HepG2 (cell line): ENCODE measurements at regions not wholly inside any gene's neighbourhood (a gene's known extent, or its start where the extent isn't known, plus 50 kb on each side); places are given as distances from the start of the nearest gene placed in this dataset.

ENCODE experiments used
- HDAC6 ChIP-seq: fragments of 200-600 bp; sonication (generic); IDR thresholded peaks from 2 replicates; pipeline ENCODE4 v1.7.0; 2017; ENCODE audit warnings: mild to moderate bottlenecking, antibody characterized with exemption, low read length, low read depth
- RELA ChIP-seq: sonication (generic); formaldehyde crosslinking; IDR thresholded peaks from 2 replicates; pipeline ENCODE4 v1.4.0; 2020; ENCODE audit warnings: missing genetic modification reagents
- XBP1 ChIP-seq: sonication (generic); formaldehyde crosslinking; IDR thresholded peaks from 2 replicates; pipeline ENCODE4 v1.5.0; 2020; ENCODE audit warnings: missing genetic modification reagents
- ZNF570 ChIP-seq: sonication (generic); formaldehyde crosslinking; IDR thresholded peaks from 2 replicates; pipeline ENCODE4 v1.4.0; 2020; ENCODE audit warnings: mild to moderate bottlenecking, missing genetic modification reagents, borderline replicate concordance
- ZNF850 ChIP-seq: sonication (generic); formaldehyde crosslinking; conservative IDR thresholded peaks from 2 replicates; pipeline ENCODE4 v1.9.0; 2021; ENCODE audit warnings: mild to moderate bottlenecking, missing genetic modification reagents
- ZNF883 ChIP-seq: sonication (generic); formaldehyde crosslinking; IDR thresholded peaks from 2 replicates; pipeline ENCODE4 v1.5.1; 2020; ENCODE audit warnings: mild to moderate bottlenecking, missing genetic modification reagents; ENCODE audit errors: not compliant biosample characterization
- TF ChIP-seq, protein P1 (sequence below): sonication (generic); formaldehyde crosslinking; IDR thresholded peaks from 2 replicates; pipeline ENCODE4 v1.4.0; 2020; ENCODE audit warnings: missing genetic modification reagents, mild to moderate bottlenecking, borderline replicate concordance
- TF ChIP-seq, protein P2 (sequence below), 2 experiments: fragments of 450-650 bp in 1 of 2; sonication (generic) in 1 of 2; formaldehyde crosslinking; IDR thresholded peaks; 2 replicates each; pipeline versions ENCODE4 v1.5.0 to v1.8.0; 2020 to 2022; ENCODE audit warnings: mild to moderate bottlenecking in 1 of 2, missing genetic modification reagents in 1 of 2
- TF ChIP-seq, protein P3 (sequence below): sonication (generic); formaldehyde crosslinking; IDR thresholded peaks from 2 replicates; pipeline ENCODE4 v1.9.0; 2021; ENCODE audit warnings: missing genetic modification reagents, borderline replicate concordance
- TF ChIP-seq, protein P4 (sequence below): sonication (generic); formaldehyde crosslinking; IDR thresholded peaks from 2 replicates; pipeline ENCODE4 v1.8.0; 2022; ENCODE audit warnings: mild to moderate bottlenecking, missing genetic modification reagents; ENCODE audit not compliant: insufficient replicate concordance
- TF ChIP-seq, protein P5 (sequence below): sonication (generic); formaldehyde crosslinking; IDR thresholded peaks from 2 replicates; pipeline ENCODE4 v1.5.0; 2020; ENCODE audit warnings: missing genetic modification reagents

DNA sequence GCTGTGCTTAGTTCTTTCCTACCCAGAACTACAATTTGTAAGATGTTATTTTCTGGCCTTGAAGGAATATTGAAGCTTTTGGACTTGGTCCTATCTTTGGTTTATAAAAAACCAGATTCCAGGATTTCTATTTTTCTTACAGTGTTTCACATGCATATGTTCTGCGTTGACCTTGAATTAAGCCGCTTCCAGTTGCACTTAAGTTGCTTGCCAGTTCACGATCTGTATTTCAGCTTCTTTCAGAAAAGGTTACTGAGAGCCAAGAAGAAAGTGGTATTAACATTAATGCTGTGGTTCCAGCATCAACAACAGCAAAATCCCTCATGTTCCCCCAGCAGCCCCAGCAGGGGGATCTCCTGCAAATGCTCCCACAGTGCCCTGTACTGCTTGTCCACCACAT lies 156.4 kb upstream of the ADAMTS16 start (continued):
- TF ChIP-seq, protein P1, sequence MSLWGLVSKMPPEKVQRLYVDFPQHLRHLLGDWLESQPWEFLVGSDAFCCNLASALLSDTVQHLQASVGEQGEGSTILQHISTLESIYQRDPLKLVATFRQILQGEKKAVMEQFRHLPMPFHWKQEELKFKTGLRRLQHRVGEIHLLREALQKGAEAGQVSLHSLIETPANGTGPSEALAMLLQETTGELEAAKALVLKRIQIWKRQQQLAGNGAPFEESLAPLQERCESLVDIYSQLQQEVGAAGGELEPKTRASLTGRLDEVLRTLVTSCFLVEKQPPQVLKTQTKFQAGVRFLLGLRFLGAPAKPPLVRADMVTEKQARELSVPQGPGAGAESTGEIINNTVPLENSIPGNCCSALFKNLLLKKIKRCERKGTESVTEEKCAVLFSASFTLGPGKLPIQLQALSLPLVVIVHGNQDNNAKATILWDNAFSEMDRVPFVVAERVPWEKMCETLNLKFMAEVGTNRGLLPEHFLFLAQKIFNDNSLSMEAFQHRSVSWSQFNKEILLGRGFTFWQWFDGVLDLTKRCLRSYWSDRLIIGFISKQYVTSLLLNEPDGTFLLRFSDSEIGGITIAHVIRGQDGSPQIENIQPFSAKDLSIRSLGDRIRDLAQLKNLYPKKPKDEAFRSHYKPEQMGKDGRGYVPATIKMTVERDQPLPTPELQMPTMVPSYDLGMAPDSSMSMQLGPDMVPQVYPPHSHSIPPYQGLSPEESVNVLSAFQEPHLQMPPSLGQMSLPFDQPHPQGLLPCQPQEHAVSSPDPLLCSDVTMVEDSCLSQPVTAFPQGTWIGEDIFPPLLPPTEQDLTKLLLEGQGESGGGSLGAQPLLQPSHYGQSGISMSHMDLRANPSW: no peak
- TF ChIP-seq XBP1 (CRISPR knock-in tag) (no peak), ZNF883 (CRISPR knock-in tag) (no peak), ZNF850 (CRISPR knock-in tag) (no peak), RELA (CRISPR knock-in tag) (no peak), ZNF570 (CRISPR knock-in tag) (no peak), HDAC6 (no peak)
- TF ChIP-seq, protein P2, sequence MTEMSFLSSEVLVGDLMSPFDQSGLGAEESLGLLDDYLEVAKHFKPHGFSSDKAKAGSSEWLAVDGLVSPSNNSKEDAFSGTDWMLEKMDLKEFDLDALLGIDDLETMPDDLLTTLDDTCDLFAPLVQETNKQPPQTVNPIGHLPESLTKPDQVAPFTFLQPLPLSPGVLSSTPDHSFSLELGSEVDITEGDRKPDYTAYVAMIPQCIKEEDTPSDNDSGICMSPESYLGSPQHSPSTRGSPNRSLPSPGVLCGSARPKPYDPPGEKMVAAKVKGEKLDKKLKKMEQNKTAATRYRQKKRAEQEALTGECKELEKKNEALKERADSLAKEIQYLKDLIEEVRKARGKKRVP (CRISPR knock-in tag; IDR thresholded peaks at IDR 0.05): no peak
- TF ChIP-seq, protein P3, sequence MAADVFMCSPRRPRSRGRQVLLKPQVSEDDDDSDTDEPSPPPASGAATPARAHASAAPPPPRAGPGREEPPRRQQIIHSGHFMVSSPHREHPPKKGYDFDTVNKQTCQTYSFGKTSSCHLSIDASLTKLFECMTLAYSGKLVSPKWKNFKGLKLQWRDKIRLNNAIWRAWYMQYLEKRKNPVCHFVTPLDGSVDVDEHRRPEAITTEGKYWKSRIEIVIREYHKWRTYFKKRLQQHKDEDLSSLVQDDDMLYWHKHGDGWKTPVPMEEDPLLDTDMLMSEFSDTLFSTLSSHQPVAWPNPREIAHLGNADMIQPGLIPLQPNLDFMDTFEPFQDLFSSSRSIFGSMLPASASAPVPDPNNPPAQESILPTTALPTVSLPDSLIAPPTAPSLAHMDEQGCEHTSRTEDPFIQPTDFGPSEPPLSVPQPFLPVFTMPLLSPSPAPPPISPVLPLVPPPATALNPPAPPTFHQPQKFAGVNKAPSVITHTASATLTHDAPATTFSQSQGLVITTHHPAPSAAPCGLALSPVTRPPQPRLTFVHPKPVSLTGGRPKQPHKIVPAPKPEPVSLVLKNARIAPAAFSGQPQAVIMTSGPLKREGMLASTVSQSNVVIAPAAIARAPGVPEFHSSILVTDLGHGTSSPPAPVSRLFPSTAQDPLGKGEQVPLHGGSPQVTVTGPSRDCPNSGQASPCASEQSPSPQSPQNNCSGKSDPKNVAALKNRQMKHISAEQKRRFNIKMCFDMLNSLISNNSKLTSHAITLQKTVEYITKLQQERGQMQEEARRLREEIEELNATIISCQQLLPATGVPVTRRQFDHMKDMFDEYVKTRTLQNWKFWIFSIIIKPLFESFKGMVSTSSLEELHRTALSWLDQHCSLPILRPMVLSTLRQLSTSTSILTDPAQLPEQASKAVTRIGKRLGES (CRISPR knock-in tag): no peak
- TF ChIP-seq, protein P4, sequence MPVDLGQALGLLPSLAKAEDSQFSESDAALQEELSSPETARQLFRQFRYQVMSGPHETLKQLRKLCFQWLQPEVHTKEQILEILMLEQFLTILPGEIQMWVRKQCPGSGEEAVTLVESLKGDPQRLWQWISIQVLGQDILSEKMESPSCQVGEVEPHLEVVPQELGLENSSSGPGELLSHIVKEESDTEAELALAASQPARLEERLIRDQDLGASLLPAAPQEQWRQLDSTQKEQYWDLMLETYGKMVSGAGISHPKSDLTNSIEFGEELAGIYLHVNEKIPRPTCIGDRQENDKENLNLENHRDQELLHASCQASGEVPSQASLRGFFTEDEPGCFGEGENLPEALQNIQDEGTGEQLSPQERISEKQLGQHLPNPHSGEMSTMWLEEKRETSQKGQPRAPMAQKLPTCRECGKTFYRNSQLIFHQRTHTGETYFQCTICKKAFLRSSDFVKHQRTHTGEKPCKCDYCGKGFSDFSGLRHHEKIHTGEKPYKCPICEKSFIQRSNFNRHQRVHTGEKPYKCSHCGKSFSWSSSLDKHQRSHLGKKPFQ (CRISPR knock-in tag): no peak
- TF ChIP-seq, protein P5, sequence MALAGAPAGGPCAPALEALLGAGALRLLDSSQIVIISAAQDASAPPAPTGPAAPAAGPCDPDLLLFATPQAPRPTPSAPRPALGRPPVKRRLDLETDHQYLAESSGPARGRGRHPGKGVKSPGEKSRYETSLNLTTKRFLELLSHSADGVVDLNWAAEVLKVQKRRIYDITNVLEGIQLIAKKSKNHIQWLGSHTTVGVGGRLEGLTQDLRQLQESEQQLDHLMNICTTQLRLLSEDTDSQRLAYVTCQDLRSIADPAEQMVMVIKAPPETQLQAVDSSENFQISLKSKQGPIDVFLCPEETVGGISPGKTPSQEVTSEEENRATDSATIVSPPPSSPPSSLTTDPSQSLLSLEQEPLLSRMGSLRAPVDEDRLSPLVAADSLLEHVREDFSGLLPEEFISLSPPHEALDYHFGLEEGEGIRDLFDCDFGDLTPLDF (CRISPR knock-in tag): no peak
